ENCODE measurements at regions not wholly inside any gene's neighbourhood (a gene's known extent, or its start where the extent isn't known, plus 50 kb on each side); places are given as distances from the start of the nearest gene placed in this dataset.

DNA sequence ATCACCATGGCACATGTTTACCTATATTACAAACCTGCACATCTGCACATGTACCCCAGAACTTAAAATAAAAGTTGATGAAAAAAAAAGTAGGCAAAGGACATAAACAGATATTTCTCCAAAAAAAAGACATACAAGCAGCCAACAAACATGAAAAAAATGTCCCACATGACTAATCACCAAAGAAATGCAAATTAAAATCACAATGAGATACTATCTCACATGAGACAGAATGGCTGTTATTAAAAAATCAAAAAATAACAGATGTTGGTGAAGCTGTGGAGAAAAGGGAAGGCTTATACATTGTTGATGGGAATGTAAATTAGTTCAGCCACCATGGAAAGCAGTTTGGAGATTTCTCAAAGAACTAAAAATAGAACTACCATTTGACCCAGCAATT lies 68.0 kb upstream of the FAR2 start:
- TF ChIP-seq, protein P1, sequence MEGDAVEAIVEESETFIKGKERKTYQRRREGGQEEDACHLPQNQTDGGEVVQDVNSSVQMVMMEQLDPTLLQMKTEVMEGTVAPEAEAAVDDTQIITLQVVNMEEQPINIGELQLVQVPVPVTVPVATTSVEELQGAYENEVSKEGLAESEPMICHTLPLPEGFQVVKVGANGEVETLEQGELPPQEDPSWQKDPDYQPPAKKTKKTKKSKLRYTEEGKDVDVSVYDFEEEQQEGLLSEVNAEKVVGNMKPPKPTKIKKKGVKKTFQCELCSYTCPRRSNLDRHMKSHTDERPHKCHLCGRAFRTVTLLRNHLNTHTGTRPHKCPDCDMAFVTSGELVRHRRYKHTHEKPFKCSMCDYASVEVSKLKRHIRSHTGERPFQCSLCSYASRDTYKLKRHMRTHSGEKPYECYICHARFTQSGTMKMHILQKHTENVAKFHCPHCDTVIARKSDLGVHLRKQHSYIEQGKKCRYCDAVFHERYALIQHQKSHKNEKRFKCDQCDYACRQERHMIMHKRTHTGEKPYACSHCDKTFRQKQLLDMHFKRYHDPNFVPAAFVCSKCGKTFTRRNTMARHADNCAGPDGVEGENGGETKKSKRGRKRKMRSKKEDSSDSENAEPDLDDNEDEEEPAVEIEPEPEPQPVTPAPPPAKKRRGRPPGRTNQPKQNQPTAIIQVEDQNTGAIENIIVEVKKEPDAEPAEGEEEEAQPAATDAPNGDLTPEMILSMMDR (IDR thresholded peaks at IDR 0.05) = no peak
- TF ChIP-seq POLR2A (IDR thresholded peaks at IDR 0.05) = no peak

Data from right lobe of liver (tissue), 4 donors.